ENCODE measurements at regions not wholly inside any gene's neighbourhood (a gene's known extent, or its start where the extent isn't known, plus 50 kb on each side); places are given as distances from the start of the nearest gene placed in this dataset.

- TF ChIP-seq CTCF (IDR thresholded peaks at IDR 0.05) (no peak), POLR2AphosphoS5 (IDR thresholded peaks at IDR 0.05; ENCODE audit: low read depth, low read length) (no peak)
Measured at GRCh38 chr22:48353116-48353947, 1474.3 kb downstream of the BRD1 start.

Data from Panc1 (cell line).